ENCODE measurements at regions not wholly inside any gene's neighbourhood (a gene's known extent, or its start where the extent isn't known, plus 50 kb on each side); places are given as distances from the start of the nearest gene placed in this dataset.

GRCh38 chr5:71859515-71859914 is 140.4 kb downstream of the CARTPT start:
- intact Hi-C loops (cut with DNase I, micrococcal nuclease), result no loop called here
- no peak for DNase-seq

GRCh38 chr5:71860048-71860447 is 141.0 kb downstream of the CARTPT start:
- ATAC-seq (no peak), DNase-seq (no peak)
- intact Hi-C loops (cut with DNase I, micrococcal nuclease), result no loop called here

More at GRCh38 chr5:71859515-71859914, 140.4 kb downstream of the CARTPT start:
- ATAC-seq, result no peak

GRCh38 chr5:71861682-71862081 is 142.6 kb downstream of the CARTPT start:
- DNase-seq, result no peak
- ATAC-seq, result no peak
- intact Hi-C loops (cut with DNase I, micrococcal nuclease), result no loop called here

GRCh38 chr5:71862087-71862486 is 143.0 kb downstream of the CARTPT start:
- no peak for ATAC-seq
- no peak for DNase-seq
- intact Hi-C loops (cut with DNase I, micrococcal nuclease), result no loop called here

GRCh38 chr5:71862507-71863060 is 143.5 kb downstream of the CARTPT start:
- intact Hi-C loops (cut with DNase I, micrococcal nuclease), result no loop called here
- no peak for ATAC-seq
- DNase-seq, result no peak

GRCh38 chr5:71864730-71865601 is 145.9 kb downstream of the CARTPT start:
- ATAC-seq (no peak), DNase-seq (no peak)
- intact Hi-C loops (cut with DNase I, micrococcal nuclease), result no loop called here

GRCh38 chr5:71865665-71866320 is 146.7 kb downstream of the CARTPT start:
- intact Hi-C loops (cut with DNase I, micrococcal nuclease), result no loop called here
- DNase-seq, result no peak
- no peak for ATAC-seq

GRCh38 chr5:71872311-71872864 is 153.3 kb downstream of the CARTPT start:
- intact Hi-C loops (cut with DNase I, micrococcal nuclease), result no loop called here
- no peak for DNase-seq
- no peak for ATAC-seq

- intact Hi-C loops (cut with DNase I, micrococcal nuclease), result no loop called here
- ATAC-seq (no peak), DNase-seq (no peak)
Measured at GRCh38 chr5:71873191-71873591, 154.1 kb downstream of the CARTPT start.

GRCh38 chr5:71874521-71874920 is 155.4 kb downstream of the CARTPT start:
- ATAC-seq (no peak), DNase-seq (no peak)
- intact Hi-C loops (cut with DNase I, micrococcal nuclease), result no loop called here

GRCh38 chr5:71877511-71877910 is 158.4 kb downstream of the CARTPT start:
- ATAC-seq (no peak), DNase-seq (no peak)
- intact Hi-C loops (cut with DNase I, micrococcal nuclease), result no loop called here

GRCh38 chr5:71880536-71880935 is 161.5 kb downstream of the CARTPT start:
- intact Hi-C loops (cut with DNase I, micrococcal nuclease), result no loop called here
- no peak for ATAC-seq
- DNase-seq, result no peak

GRCh38 chr5:71882826-71883741 is 164.0 kb downstream of the CARTPT start:
- no peak for DNase-seq
- ATAC-seq, result no peak
- intact Hi-C loops (cut with DNase I, micrococcal nuclease), result no loop called here

- intact Hi-C loops (cut with DNase I, micrococcal nuclease), result no loop called here
- no peak for ATAC-seq
Measured at GRCh38 chr5:71883742-71884103, 164.6 kb downstream of the CARTPT start.

GRCh38 chr5:71884926-71885325 is 165.9 kb downstream of the CARTPT start:
- intact Hi-C loops (cut with DNase I, micrococcal nuclease), result no loop called here
- ATAC-seq (no peak), DNase-seq (no peak)

More at GRCh38 chr5:71883742-71884103, 164.6 kb downstream of the CARTPT start:
- DNase-seq, result no peak

- ATAC-seq (no peak), DNase-seq (no peak)
- intact Hi-C loops (cut with DNase I, micrococcal nuclease), result no loop called here
Measured at GRCh38 chr5:71886406-71886805, 167.3 kb downstream of the CARTPT start.

GRCh38 chr5:71887680-71888079 is 168.6 kb downstream of the CARTPT start:
- peak; percentile 78 for ATAC-seq
- no peak for DNase-seq
- intact Hi-C loops (cut with DNase I, micrococcal nuclease), result no loop called here

- intact Hi-C loops (cut with DNase I, micrococcal nuclease), result no loop called here
- DNase-seq, result no peak
- ATAC-seq, result no peak
Measured at GRCh38 chr5:71891406-71891805, 172.3 kb downstream of the CARTPT start.

- intact Hi-C loops (cut with DNase I, micrococcal nuclease), result no loop called here
- DNase-seq (no peak), ATAC-seq (no peak)
Measured at GRCh38 chr5:71891856-71892255, 172.8 kb downstream of the CARTPT start.

All from left colon (tissue), 2 donors.